Natural killer cell (primary cell): ENCODE measurements at regions not wholly inside any gene's neighbourhood (a gene's known extent, or its start where the extent isn't known, plus 50 kb on each side); places are given as distances from the start of the nearest gene placed in this dataset.

Source experiments
- ATAC-seq, 3 donors: fragments of 150-1000 bp in 2 of 3; fragments of 200-7000 bp in 1 of 3; cut with Tn5 transposase; 1 replicate in 1 of 3; 2 replicates in 2 of 3; pipeline ENCODE4 v1.10.0; 2021; ENCODE audit warnings: mild to moderate bottlenecking in 2 of 3, moderate library complexity in 2 of 3
- DNase-seq, 2 donors: peaks; one replicate each; pipeline versions ENCODE4 v3.0.0 to v3.0.0-alpha.2; 2013 to 2021; ENCODE audit warnings: mixed read lengths in 1 of 2
- H3K27ac ChIP-seq: one replicate; pipeline ENCODE4 v1.5.1; 2013; ENCODE audit warnings: mild to moderate bottlenecking, low read length
- H3K27me3 ChIP-seq: one replicate; pipeline ENCODE4 v1.6.1; 2013; ENCODE audit warnings: low read length; ENCODE audit not compliant: control insufficient read depth, insufficient read depth
- H3K36me3 ChIP-seq: one replicate; pipeline ENCODE4 v1.6.1; 2013; ENCODE audit warnings: low read length; ENCODE audit not compliant: control insufficient read depth, insufficient read depth
- H3K4me1 ChIP-seq: one replicate; pipeline ENCODE4 v1.6.1; 2013; ENCODE audit warnings: low read length; ENCODE audit not compliant: control insufficient read depth, insufficient read depth
- H3K4me3 ChIP-seq: one replicate; pipeline ENCODE4 v1.5.1; 2013; ENCODE audit warnings: low read length
- H3K9me3 ChIP-seq: one replicate; pipeline ENCODE4 v1.6.1; 2013; ENCODE audit warnings: low read length; ENCODE audit not compliant: control insufficient read depth, insufficient read depth
- H3K27ac Mint-ChIP-seq, 2 donors: one replicate each; pipeline ENCODE4 v1.8.0; 2022; ENCODE audit warnings: mild to moderate bottlenecking in 2 of 2, mixed read lengths in 2 of 2, moderate library complexity in 1 of 2
- H3K27me3 Mint-ChIP-seq, 2 donors: one replicate each; pipeline ENCODE4 v1.8.0; 2022; ENCODE audit warnings: low read depth in 2 of 2, mixed read lengths in 2 of 2
- H3K36me3 Mint-ChIP-seq: one replicate; pipeline ENCODE4 v1.8.0; 2022; ENCODE audit warnings: mixed read lengths
- H3K4me1 Mint-ChIP-seq, 2 donors: one replicate each; pipeline ENCODE4 v1.8.0; 2022; ENCODE audit warnings: mixed read lengths in 2 of 2
- H3K4me3 Mint-ChIP-seq: one replicate; pipeline ENCODE4 v1.8.0; 2022; ENCODE audit warnings: mild to moderate bottlenecking, moderate library complexity, mixed read lengths
- H3K9me3 Mint-ChIP-seq, 2 donors: one replicate each; pipeline ENCODE4 v1.8.0; 2022; ENCODE audit warnings: mixed read lengths in 2 of 2
- WGBS: methylation state at CpG from one replicate; pipeline ENCODE4 v1.1.7; 2013; ENCODE audit warnings: missing lambda C conversion rate; ENCODE audit not compliant: insufficient coverage; 5-methylcytosine and 5-hydroxymethylcytosine counted together
- intact Hi-C: fragments of 100-400 bp; cut with micrococcal nuclease; formaldehyde crosslinking; loops from one replicate; pipeline ENCODE4 v1.14.2; 2022
- TF ChIP-seq, protein P1 (sequence below): fragments of 200-600 bp; IDR thresholded peaks from one replicate; pipeline ENCODE4 v1.8.0; 2022; ENCODE audit warnings: antibody characterized with exemption

DNA sequence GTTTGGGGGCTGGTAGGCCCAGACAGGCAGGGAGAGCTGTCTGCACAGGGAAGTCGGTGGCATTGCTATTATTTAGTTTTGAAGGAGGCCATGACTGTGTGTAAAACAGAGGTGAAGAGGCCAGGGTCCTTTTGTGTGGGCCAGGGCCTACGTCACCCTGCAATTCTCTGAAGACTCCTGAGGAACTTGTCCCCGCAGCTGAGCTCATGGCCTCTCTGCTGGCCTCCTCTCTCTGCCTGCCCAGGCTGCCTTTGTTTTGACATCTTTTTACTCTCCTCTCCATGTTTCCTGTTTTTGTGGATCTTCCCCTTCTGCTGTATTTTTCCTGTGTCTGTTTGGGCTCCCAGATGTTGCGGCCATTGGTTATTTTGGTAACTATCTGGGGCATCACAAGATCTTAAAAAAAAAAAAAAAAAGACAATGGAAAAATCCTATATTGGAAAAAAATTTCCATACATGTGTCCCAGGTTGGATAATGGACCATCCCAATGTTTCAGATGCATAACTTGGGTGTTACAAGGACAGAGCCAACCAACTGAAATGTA, 280.7 kb downstream of the RPS6KC1 start:
- Mint-ChIP-seq H3K36me3 (no peaks in the 10 kb centered on the region), H3K4me3 (no peak overlapping the region), H3K9me3 (no peaks in the 10 kb centered on the region), H3K4me1 (peaks cover 12 to 14% of the 10 kb centered on the region in 2 donors), H3K27me3 (peaks cover 0 to 10% of the 10 kb centered on the region in 2 donors), H3K27ac (no peak overlapping the region)
- Histone ChIP-seq H3K27me3 (no peaks in the 10 kb centered on the region), H3K27ac (no peak overlapping the region), H3K4me3 (no peak overlapping the region), H3K9me3 (no peaks in the 10 kb centered on the region), H3K36me3 (no peaks in the 10 kb centered on the region), H3K4me1 (peaks cover 8% of the 10 kb centered on the region)
- no peak for ATAC-seq
- DNase-seq, result no peak
- intact Hi-C loops, result no loop called here
- TF ChIP-seq, protein P1, sequence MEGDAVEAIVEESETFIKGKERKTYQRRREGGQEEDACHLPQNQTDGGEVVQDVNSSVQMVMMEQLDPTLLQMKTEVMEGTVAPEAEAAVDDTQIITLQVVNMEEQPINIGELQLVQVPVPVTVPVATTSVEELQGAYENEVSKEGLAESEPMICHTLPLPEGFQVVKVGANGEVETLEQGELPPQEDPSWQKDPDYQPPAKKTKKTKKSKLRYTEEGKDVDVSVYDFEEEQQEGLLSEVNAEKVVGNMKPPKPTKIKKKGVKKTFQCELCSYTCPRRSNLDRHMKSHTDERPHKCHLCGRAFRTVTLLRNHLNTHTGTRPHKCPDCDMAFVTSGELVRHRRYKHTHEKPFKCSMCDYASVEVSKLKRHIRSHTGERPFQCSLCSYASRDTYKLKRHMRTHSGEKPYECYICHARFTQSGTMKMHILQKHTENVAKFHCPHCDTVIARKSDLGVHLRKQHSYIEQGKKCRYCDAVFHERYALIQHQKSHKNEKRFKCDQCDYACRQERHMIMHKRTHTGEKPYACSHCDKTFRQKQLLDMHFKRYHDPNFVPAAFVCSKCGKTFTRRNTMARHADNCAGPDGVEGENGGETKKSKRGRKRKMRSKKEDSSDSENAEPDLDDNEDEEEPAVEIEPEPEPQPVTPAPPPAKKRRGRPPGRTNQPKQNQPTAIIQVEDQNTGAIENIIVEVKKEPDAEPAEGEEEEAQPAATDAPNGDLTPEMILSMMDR, result no peak
- 83% methylated on average over 4 of the region's 4 CpGs for WGBS

DNA sequence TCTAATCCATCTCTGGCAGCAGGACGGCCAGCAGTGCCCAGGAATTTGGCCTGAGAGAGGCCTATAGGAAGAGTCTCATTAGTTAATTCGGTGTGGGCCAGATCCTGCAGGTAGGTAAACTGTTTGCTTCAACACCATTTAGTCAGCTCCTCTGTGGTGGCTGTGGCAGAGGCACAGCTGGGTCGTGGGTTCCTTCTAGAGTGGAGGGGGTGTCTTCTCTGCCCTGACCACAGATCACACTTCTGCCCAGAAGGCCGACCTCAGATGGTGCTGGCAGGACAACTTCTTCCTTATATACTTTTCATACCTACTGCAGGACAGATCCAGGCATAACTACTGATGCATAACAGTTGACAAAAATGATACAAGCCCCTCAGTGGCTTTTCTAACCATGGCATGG, 281.4 kb downstream of the RPS6KC1 start:
- intact Hi-C loops, result no loop called here
- Mint-ChIP-seq H3K4me1 (peaks cover 12 to 14% of the 10 kb centered on the region in 2 donors), H3K4me3 (no peak overlapping the region), H3K27ac (no peak overlapping the region), H3K9me3 (no peaks in the 10 kb centered on the region), H3K36me3 (no peaks in the 10 kb centered on the region), H3K27me3 (peaks cover 0 to 4% of the 10 kb centered on the region in 2 donors)
- Histone ChIP-seq H3K4me1 (peaks cover 8% of the 10 kb centered on the region), H3K4me3 (no peak overlapping the region), H3K27me3 (no peaks in the 10 kb centered on the region), H3K36me3 (no peaks in the 10 kb centered on the region), H3K27ac (no peak overlapping the region), H3K9me3 (no peaks in the 10 kb centered on the region)
- WGBS, result 41% methylated on average over 3 of the region's 4 CpGs
- TF ChIP-seq, protein P1, result no peak
- DNase-seq (no peak), ATAC-seq (peak in 1 of 3 donors; percentile 61)

DNA sequence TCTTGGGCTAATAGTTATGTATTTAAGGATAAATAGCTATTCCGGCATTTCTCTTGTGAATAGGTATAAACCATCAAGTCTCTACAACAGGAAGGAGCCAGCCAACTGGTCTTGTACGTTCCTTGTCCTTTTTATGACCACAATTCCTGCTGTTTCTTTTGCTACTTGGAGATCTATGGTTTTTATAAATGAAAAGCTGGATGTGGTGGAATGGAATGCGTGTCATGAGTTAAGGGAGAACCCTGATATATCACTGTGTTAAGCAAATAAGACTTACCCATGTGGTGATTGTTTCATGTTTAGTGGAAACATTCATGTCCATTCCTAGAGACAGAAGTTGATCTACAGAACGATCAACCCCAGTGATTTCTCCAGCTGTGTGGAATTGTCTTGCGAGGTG, 282.1 kb downstream of the RPS6KC1 start:
- H3K4me1 Mint-ChIP-seq, result peaks cover 12 to 14% of the 10 kb centered on the region in 2 donors
- no peak overlapping the region for H3K27ac ChIP-seq
- H3K27me3 ChIP-seq, result no peaks in the 10 kb centered on the region
- DNase-seq, result no peak
- H3K4me1 ChIP-seq, result peaks cover 8% of the 10 kb centered on the region
- no peak for ATAC-seq
- intact Hi-C loops, result no loop called here
- H3K27me3 Mint-ChIP-seq, result peaks cover 0 to 4% of the 10 kb centered on the region in 2 donors
- no peak overlapping the region for H3K4me3 Mint-ChIP-seq
- 95% methylated on average over 3 of the region's 5 CpGs for WGBS
- no peak overlapping the region for H3K27ac Mint-ChIP-seq
- H3K9me3 Mint-ChIP-seq, result no peaks in the 10 kb centered on the region
- H3K36me3 ChIP-seq, result no peaks in the 10 kb centered on the region
- no peak overlapping the region for H3K4me3 ChIP-seq
- H3K36me3 Mint-ChIP-seq, result no peaks in the 10 kb centered on the region
- TF ChIP-seq, protein P1, result no peak
- H3K9me3 ChIP-seq, result no peaks in the 10 kb centered on the region

DNA sequence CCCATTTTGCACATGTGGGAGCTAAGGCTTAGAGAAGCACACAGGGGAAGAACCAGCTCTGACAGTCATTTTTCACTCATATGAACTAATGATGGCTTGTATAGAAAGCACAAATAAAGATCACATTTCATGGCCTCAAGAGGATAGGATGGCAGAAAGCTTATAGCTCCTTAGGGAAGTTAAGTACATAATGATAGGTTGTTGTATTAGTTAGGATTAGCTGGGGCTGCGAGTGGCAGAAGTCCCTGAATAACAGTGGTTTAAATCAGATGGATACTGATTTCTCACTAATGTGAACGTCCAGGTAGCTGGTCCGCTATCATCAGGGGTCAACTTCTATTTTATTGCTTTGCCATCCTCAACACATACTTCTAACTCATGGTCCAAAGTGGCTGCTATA, 284.0 kb downstream of the RPS6KC1 start:
- Histone ChIP-seq H3K4me1 (peaks cover 8% of the 10 kb centered on the region), H3K27ac (no peak overlapping the region), H3K27me3 (no peaks in the 10 kb centered on the region), H3K4me3 (no peak overlapping the region), H3K9me3 (no peaks in the 10 kb centered on the region), H3K36me3 (no peaks in the 10 kb centered on the region)
- ATAC-seq (no peak), DNase-seq (no peak)
- 78% methylated on average over 3 of the region's 3 CpGs for WGBS
- Mint-ChIP-seq H3K36me3 (no peaks in the 10 kb centered on the region), H3K27me3 (no peaks in the 10 kb centered on the region), H3K4me3 (no peak overlapping the region), H3K9me3 (no peaks in the 10 kb centered on the region), H3K27ac (no peak overlapping the region), H3K4me1 (peaks cover 12 to 14% of the 10 kb centered on the region in 2 donors)
- intact Hi-C loops, result no loop called here
- TF ChIP-seq, protein P1, result no peak
